Hepatocyte (in vitro differentiated cells): ENCODE measurements at regions not wholly inside any gene's neighbourhood (a gene's known extent, or its start where the extent isn't known, plus 50 kb on each side); places are given as distances from the start of the nearest gene placed in this dataset.

Experiments
- DNase-seq: peaks from one replicate; pipeline ENCODE4 v3.0.0-alpha.2; 2016; ENCODE audit warnings: low spot score
- H2AFZ ChIP-seq: fragments of 200-600 bp; sonication (generic); 2 replicates; pipeline ENCODE4 v1.6.0; 2016; ENCODE audit warnings: antibody characterized with exemption, mild to moderate bottlenecking
- H3K27ac ChIP-seq: fragments of 200-600 bp; sonication (generic); 2 replicates; pipeline ENCODE4 v1.5.1; 2016; ENCODE audit warnings: mild to moderate bottlenecking
- H3K27me3 ChIP-seq: fragments of 200-600 bp; sonication (generic); 2 replicates; pipeline ENCODE4 v1.6.1; 2016
- H3K36me3 ChIP-seq: fragments of 200-600 bp; sonication (generic); replicated peaks from 2 replicates; pipeline ENCODE4 v1.5.1; 2016; ENCODE audit warnings: low read depth; ENCODE audit not compliant: insufficient read depth
- H3K4me1 ChIP-seq: fragments of 200-600 bp; sonication (generic); 2 replicates; pipeline ENCODE4 v1.5.1; 2016; ENCODE audit warnings: mild to moderate bottlenecking, moderate library complexity; ENCODE audit not compliant: insufficient read depth
- H3K4me2 ChIP-seq: fragments of 200-600 bp; sonication (generic); 2 replicates; pipeline ENCODE4 v1.6.0; 2016
- H3K4me3 ChIP-seq: fragments of 200-600 bp; sonication (generic); 2 replicates; pipeline ENCODE4 v1.5.1; 2016; ENCODE audit warnings: mild to moderate bottlenecking
- H3K79me2 ChIP-seq: fragments of 200-600 bp; sonication (generic); 2 replicates; pipeline ENCODE4 v1.6.0; 2017; ENCODE audit warnings: mild to moderate bottlenecking
- H3K9me2 ChIP-seq: fragments of 200-600 bp; sonication (generic); replicated peaks from 2 replicates; pipeline ENCODE4 v1.6.0; 2017; ENCODE audit warnings: mild to moderate bottlenecking; ENCODE audit not compliant: insufficient read depth
- H3K9me3 ChIP-seq: fragments of 200-600 bp; sonication (generic); 2 replicates; pipeline ENCODE4 v1.5.1; 2016; ENCODE audit warnings: low read depth, mild to moderate bottlenecking
- H4K20me1 ChIP-seq: fragments of 200-600 bp; sonication (generic); 2 replicates; pipeline ENCODE4 v1.6.0; 2016; ENCODE audit warnings: mild to moderate bottlenecking; ENCODE audit not compliant: insufficient read depth, poor library complexity, severe bottlenecking
- EZH2 ChIP-seq: fragments of 200-600 bp; sonication (generic); IDR thresholded peaks from 2 replicates; pipeline ENCODE4 v1.6.1; 2016; ENCODE audit warnings: antibody characterized with exemption, mild to moderate bottlenecking, borderline replicate concordance
- EZH2phosphoT487 ChIP-seq: fragments of 200-600 bp; sonication (generic); IDR thresholded peaks from one replicate; pipeline ENCODE4 v1.6.1; 2018; ENCODE audit warnings: antibody characterized with exemption, mild to moderate bottlenecking, low read depth, moderate library complexity; ENCODE audit not compliant: unreplicated experiment, severe bottlenecking
- WGBS: methylation state at CpG from one replicate; pipeline ENCODE4 v1.1.6; 2016; ENCODE audit warnings: low lambda C conversion rate; ENCODE audit errors: missing lambda C conversion rate; 5-methylcytosine and 5-hydroxymethylcytosine counted together
- TF ChIP-seq, protein P1 (sequence below): fragments of 200-600 bp; sonication (generic); IDR thresholded peaks from 2 replicates; pipeline ENCODE4 v1.5.1; 2016; ENCODE audit warnings: antibody characterized with exemption, mild to moderate bottlenecking; ENCODE audit not compliant: poor library complexity

DNA sequence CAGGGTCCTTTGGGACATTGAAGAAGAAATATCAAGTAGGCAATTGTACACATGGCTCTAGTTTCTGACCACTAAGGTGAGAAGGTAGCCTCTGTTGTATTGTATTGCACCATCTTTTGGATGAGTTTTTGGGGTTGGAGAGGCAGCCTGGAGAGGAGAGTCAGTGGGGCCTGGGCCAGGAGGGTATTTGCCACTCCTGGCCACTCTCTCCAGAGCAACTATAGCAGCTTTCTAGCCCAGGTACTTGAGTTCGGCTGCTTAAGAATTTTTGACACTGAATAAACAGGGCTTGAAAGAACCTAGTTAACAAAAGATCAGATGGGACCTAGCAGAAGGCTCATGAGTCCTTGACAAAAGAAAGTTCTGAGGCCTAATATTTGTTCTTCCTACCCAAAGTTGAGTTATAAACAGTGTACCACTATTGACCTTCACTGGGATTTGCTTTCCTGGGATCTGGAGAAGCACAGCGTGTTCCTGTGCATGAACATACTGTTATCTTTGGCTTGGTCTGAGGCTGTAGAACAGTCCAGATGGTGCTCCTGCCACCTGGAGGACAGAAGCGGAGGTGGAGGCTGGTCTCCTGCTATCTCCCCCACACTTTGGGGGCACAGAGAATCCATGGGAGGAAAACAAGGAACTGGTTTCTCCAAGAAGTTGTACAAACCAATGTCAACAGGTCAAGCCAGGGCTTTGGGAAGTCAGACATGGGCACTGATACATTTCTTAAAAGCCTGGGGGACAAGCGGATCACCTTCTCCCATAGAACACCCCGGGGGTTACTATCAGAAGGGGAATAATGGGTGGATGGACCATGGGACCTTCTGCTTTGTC lies 110.4 kb upstream of the LIFR start:
- Histone ChIP-seq H3K27ac (no peak overlapping the region), H3K4me2 (no peak overlapping the region), H3K36me3 (no peaks in the 10 kb centered on the region), H3K4me1 (peaks cover 8% of the 10 kb centered on the region), H3K9me2 (no peaks in the 10 kb centered on the region), H3K4me3 (no peak overlapping the region), H2AFZ (no peak overlapping the region), H4K20me1 (no peaks in the 10 kb centered on the region), H3K9me3 (no peaks in the 10 kb centered on the region), H3K79me2 (no peaks in the 10 kb centered on the region), H3K27me3 (no peaks in the 10 kb centered on the region)
- 76% methylated on average over 5 of the region's 5 CpGs for WGBS
- TF ChIP-seq EZH2phosphoT487: no peak
- TF ChIP-seq, protein P1, sequence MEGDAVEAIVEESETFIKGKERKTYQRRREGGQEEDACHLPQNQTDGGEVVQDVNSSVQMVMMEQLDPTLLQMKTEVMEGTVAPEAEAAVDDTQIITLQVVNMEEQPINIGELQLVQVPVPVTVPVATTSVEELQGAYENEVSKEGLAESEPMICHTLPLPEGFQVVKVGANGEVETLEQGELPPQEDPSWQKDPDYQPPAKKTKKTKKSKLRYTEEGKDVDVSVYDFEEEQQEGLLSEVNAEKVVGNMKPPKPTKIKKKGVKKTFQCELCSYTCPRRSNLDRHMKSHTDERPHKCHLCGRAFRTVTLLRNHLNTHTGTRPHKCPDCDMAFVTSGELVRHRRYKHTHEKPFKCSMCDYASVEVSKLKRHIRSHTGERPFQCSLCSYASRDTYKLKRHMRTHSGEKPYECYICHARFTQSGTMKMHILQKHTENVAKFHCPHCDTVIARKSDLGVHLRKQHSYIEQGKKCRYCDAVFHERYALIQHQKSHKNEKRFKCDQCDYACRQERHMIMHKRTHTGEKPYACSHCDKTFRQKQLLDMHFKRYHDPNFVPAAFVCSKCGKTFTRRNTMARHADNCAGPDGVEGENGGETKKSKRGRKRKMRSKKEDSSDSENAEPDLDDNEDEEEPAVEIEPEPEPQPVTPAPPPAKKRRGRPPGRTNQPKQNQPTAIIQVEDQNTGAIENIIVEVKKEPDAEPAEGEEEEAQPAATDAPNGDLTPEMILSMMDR: peak; percentile 63
- DNase-seq: peak; percentile 71

DNA sequence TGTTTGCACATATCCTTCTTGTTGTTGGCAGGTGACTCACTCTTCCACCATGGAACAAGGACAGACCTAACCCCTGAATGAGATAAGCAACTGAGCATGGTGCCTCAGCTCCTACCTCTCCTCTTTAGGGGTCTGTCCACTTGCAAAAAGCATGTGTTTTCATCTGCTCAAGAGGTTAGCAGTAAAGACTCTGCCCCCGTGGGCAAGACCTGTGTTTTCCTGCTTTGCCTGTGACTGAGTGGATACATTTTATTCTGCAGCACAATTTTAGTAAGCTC lies 111.0 kb upstream of the LIFR start:
- no peaks in the 10 kb centered on the region for H3K79me2 ChIP-seq
- no peaks in the 10 kb centered on the region for H3K27me3 ChIP-seq
- H3K27ac ChIP-seq: no peak overlapping the region
- DNase-seq: no peak
- TF ChIP-seq EZH2 (no peak), EZH2phosphoT487 (no peak)
- TF ChIP-seq, protein P1: no peak
- WGBS: 30% methylated on average over 1 of the region's 1 CpG
- no peaks in the 10 kb centered on the region for H3K9me2 ChIP-seq
- no peaks in the 10 kb centered on the region for H3K36me3 ChIP-seq
- H2AFZ ChIP-seq: no peak overlapping the region
- H4K20me1 ChIP-seq: no peaks in the 10 kb centered on the region
- no peaks in the 10 kb centered on the region for H3K9me3 ChIP-seq
- H3K4me3 ChIP-seq: no peak overlapping the region
- no peak overlapping the region for H3K4me2 ChIP-seq
- peaks cover 10% of the 10 kb centered on the region for H3K4me1 ChIP-seq

DNA sequence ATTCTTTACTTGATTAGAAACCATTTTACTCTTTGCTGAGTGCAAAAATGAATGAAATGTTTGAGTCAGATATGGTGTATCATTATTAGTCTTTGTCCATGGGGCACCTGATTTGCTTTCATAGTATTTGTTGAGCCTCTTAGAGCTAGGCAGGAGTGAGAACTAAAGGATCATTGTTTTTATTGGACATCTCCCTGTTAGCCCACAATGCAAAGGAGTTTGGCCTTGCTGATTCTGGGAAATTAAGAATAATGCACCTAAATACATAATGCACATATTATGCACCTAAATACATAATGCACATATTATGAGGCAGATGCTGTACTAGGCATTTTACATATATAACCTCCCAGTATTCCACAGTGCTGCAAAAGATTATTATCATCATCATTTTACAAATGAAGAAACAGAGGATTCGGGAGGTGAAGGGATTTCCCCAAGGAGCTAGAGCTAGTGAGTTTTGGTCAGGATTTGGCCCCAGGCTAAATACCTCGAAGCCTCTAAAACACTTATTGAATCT lies 113.0 kb upstream of the LIFR start:
- DNase-seq: no peak
- no peaks in the 10 kb centered on the region for H3K27me3 ChIP-seq
- WGBS: 60% methylated on average over 2 of the region's 2 CpGs
- H3K9me2 ChIP-seq: no peaks in the 10 kb centered on the region
- no peak overlapping the region for H2AFZ ChIP-seq
- H3K79me2 ChIP-seq: no peaks in the 10 kb centered on the region
- no peak overlapping the region for H3K4me3 ChIP-seq
- H3K36me3 ChIP-seq: no peaks in the 10 kb centered on the region
- TF ChIP-seq EZH2 (no peak), EZH2phosphoT487 (no peak)
- TF ChIP-seq, protein P1: no peak
- H4K20me1 ChIP-seq: no peaks in the 10 kb centered on the region
- H3K27ac ChIP-seq: peak overlapping the region; percentile 50
- H3K4me1 ChIP-seq: peaks cover 14% of the 10 kb centered on the region
- H3K9me3 ChIP-seq: no peaks in the 10 kb centered on the region
- no peak overlapping the region for H3K4me2 ChIP-seq
